IMR-90 (cell line): ENCODE measurements at regions not wholly inside any gene's neighbourhood (a gene's known extent, or its start where the extent isn't known, plus 50 kb on each side); places are given as distances from the start of the nearest gene placed in this dataset.
A peak's percentile ranks its signal among the peaks of the same experiment; 100 is the strongest.

Experiments
- ATAC-seq: fragments of 200-7000 bp; cut with Tn5 transposase; 2 replicates; pipeline ENCODE4 v1.9.1; 2020; ENCODE audit warnings: low read depth, mild to moderate bottlenecking, moderate library complexity
- BruUV-seq: library from RNA; stranded (reverse); fragments of 400-500 nt; replicated peaks from 2 replicates; lab custom pipeline; 2021; lab: Mats Ljungman, UMichigan
- CTCF ChIA-PET: fragments of 300-600 bp; formaldehyde crosslinking; extraction: SDS; loops from one replicate; lab custom pipeline; 2021; ENCODE audit warnings: antibody characterized with exemption; lab: Yijun Ruan, JAX
- POLR2A ChIA-PET: fragments of 300-600 bp; sonication (Branson Sonifier 250); formaldehyde crosslinking; loops from one replicate; lab custom pipeline; 2022; ENCODE audit warnings: antibody characterized with exemption; ENCODE audit not compliant: unreplicated experiment; lab: Charles Lee
- DNase-seq: peaks from one replicate; pipeline ENCODE4 v3.0.0; 2013
- H2AFZ ChIP-seq: replicated peaks from 2 replicates; pipeline ENCODE3; 2013; ENCODE audit warnings: low read length, mild to moderate bottlenecking; ENCODE audit not compliant: poor library complexity
- H2AK5ac ChIP-seq: 2 replicates; pipeline ENCODE4 v1.6.1; 2013; ENCODE audit warnings: low read depth, low read length, inconsistent platforms
- H2AK9ac ChIP-seq: replicated peaks from 2 replicates; pipeline ENCODE3; 2013; ENCODE audit warnings: mild to moderate bottlenecking, low read depth, low read length, moderate library complexity; ENCODE audit not compliant: poor library complexity
- H2BK120ac ChIP-seq: 2 replicates; pipeline ENCODE4 v1.6.1; 2013; ENCODE audit warnings: low read depth, low read length, inconsistent platforms
- H2BK15ac ChIP-seq: 3 replicates; pipeline ENCODE4 v1.6.1; 2013; ENCODE audit warnings: low read depth, low read length, inconsistent platforms
- H2BK20ac ChIP-seq: 2 replicates; pipeline ENCODE4 v1.6.1; 2013; ENCODE audit warnings: low read depth, mild to moderate bottlenecking, inconsistent platforms, low read length, moderate library complexity
- H2BK5ac ChIP-seq: 2 replicates; pipeline ENCODE4 v1.6.1; 2013; ENCODE audit warnings: mild to moderate bottlenecking, low read depth, low read length, inconsistent platforms; ENCODE audit not compliant: poor library complexity, severe bottlenecking
- H3K14ac ChIP-seq: replicated peaks from 2 replicates; pipeline ENCODE4 v1.6.1; 2013; ENCODE audit warnings: low read depth, low read length, inconsistent platforms
- H3K18ac ChIP-seq: 2 replicates; pipeline ENCODE4 v1.6.1; 2013; ENCODE audit warnings: low read depth, low read length, control low read depth
- H3K23ac ChIP-seq: 2 replicates; pipeline ENCODE4 v1.6.1; 2013; ENCODE audit warnings: low read depth, low read length, inconsistent platforms
- H3K27ac ChIP-seq: 2 replicates; pipeline ENCODE4 v1.5.1; 2013; ENCODE audit warnings: mild to moderate bottlenecking, control low read depth, low read length; ENCODE audit not compliant: insufficient read depth
- H3K27me3 ChIP-seq: 2 replicates; pipeline ENCODE4 v1.6.1; 2013; ENCODE audit warnings: low read length; ENCODE audit not compliant: control insufficient read depth, insufficient read depth
- H3K36me3 ChIP-seq: 2 replicates; pipeline ENCODE4 v1.6.1; 2013; ENCODE audit warnings: low read length, mixed read lengths; ENCODE audit not compliant: control insufficient read depth, insufficient read depth
- H3K4ac ChIP-seq: 2 replicates; pipeline ENCODE4 v1.6.1; 2013; ENCODE audit warnings: low read depth, low read length, inconsistent platforms
- H3K4me1 ChIP-seq: 2 replicates; pipeline ENCODE4 v1.6.1; 2013; ENCODE audit warnings: low read length, mixed read lengths; ENCODE audit not compliant: control insufficient read depth, insufficient read depth
- H3K4me2 ChIP-seq: 2 replicates; pipeline ENCODE4 v1.6.1; 2013; ENCODE audit warnings: low read depth, mild to moderate bottlenecking, control low read depth, low read length, moderate library complexity
- H3K4me3 ChIP-seq: 2 replicates; pipeline ENCODE4 v1.5.1; 2013; ENCODE audit warnings: low read depth, mild to moderate bottlenecking, control low read depth, low read length, moderate library complexity; ENCODE audit not compliant: insufficient read depth
- H3K56ac ChIP-seq: 2 replicates; pipeline ENCODE4 v1.6.1; 2013; ENCODE audit warnings: low read length, inconsistent platforms; ENCODE audit not compliant: insufficient read depth; ENCODE audit errors: extremely low read depth
- H3K79me1 ChIP-seq, 2 experiments: 2 replicates each; pipeline ENCODE4 v1.6.1; 2013; ENCODE audit warnings: low read length in 2 of 2, inconsistent platforms in 1 of 2, low read depth in 1 of 2
- H3K9ac ChIP-seq: 2 replicates; pipeline ENCODE4 v1.6.1; 2013; ENCODE audit warnings: low read depth, low read length, control low read depth
- H3K9me1 ChIP-seq: 2 replicates; pipeline ENCODE4 v1.6.1; 2013; ENCODE audit warnings: low read length, inconsistent platforms; ENCODE audit not compliant: insufficient read depth
- H3K9me3 ChIP-seq: 2 replicates; pipeline ENCODE4 v1.6.1; 2013; ENCODE audit warnings: low read length; ENCODE audit not compliant: control insufficient read depth, insufficient read depth
- H4K20me1 ChIP-seq: 2 replicates; pipeline ENCODE4 v1.6.1; 2013; ENCODE audit warnings: low read length, inconsistent platforms; ENCODE audit not compliant: insufficient read depth
- H4K5ac ChIP-seq: 2 replicates; pipeline ENCODE4 v1.6.1; 2013; ENCODE audit warnings: mild to moderate bottlenecking, low read depth, low read length, control low read depth
- H4K8ac ChIP-seq, 2 experiments: 2 replicates each; pipeline ENCODE4 v1.6.1; 2013; ENCODE audit warnings: low read depth in 2 of 2, low read length in 2 of 2, control low read depth in 1 of 2, inconsistent platforms in 1 of 2
- H4K91ac ChIP-seq: 2 replicates; pipeline ENCODE4 v1.6.1; 2013; ENCODE audit warnings: low read depth, low read length, inconsistent platforms; ENCODE audit not compliant: insufficient read depth
- CEBPB ChIP-seq: IDR thresholded peaks from 2 replicates; pipeline ENCODE4 v1.6.1; 2012; ENCODE audit warnings: low read depth, low read length, improper control_type of control experiment
- CHD1 ChIP-seq: IDR thresholded peaks from 2 replicates; pipeline ENCODE4 v1.6.1; 2012; ENCODE audit warnings: low read depth, low read length, improper control_type of control experiment
- FOS ChIP-seq: fragments of 150-350 bp; IDR thresholded peaks from 2 replicates; pipeline ENCODE4 v1.6.1; 2016; ENCODE audit warnings: low read depth, low read length
- MAZ ChIP-seq: IDR thresholded peaks from 2 replicates; pipeline ENCODE4 v1.6.1; 2012; ENCODE audit warnings: low read depth, mild to moderate bottlenecking, low read length, improper control_type of control experiment, moderate library complexity, borderline replicate concordance
- MXI1 ChIP-seq: IDR thresholded peaks from 2 replicates; pipeline ENCODE4 v1.6.1; 2012; ENCODE audit warnings: low read depth, mild to moderate bottlenecking, low read length, moderate library complexity, borderline replicate concordance
- NFE2L2 ChIP-seq: fragments of 150-350 bp; IDR thresholded peaks from 2 replicates; pipeline ENCODE4 v1.6.1; 2016; ENCODE audit warnings: low read depth, mild to moderate bottlenecking, low read length
- RFX5 ChIP-seq: IDR thresholded peaks from 2 replicates; pipeline ENCODE4 v1.8.0; 2012; ENCODE audit warnings: low read depth, mild to moderate bottlenecking, low read length, moderate library complexity
- WGBS, 2 experiments: methylation state at CpG; one replicate each; pipeline versions ENCODE4 v1.1.5 to v1.1.7; 2013; ENCODE audit warnings: missing lambda C conversion rate in 2 of 2; ENCODE audit not compliant: insufficient read length in 1 of 2; ENCODE audit errors: extremely low coverage in 2 of 2; 5-methylcytosine and 5-hydroxymethylcytosine counted together
- dilution Hi-C: fragments of 300-500 bp; cut with HindIII; formaldehyde crosslinking; loops from one replicate; pipeline ENCODE4 v1.14.3; 2018; ENCODE audit warnings: low sequenced_read_pairs; ENCODE audit not compliant: unreplicated experiment
- in situ Hi-C: fragments of 300-500 bp; cut with MboI; formaldehyde crosslinking; loops from 3 replicates; pipeline ENCODE4 v1.14.3; 2019; ENCODE audit warnings: low sequenced_read_pairs, inconsistent platforms, mixed read lengths
- intact Hi-C: fragments of 100-400 bp; cut with micrococcal nuclease; formaldehyde crosslinking; loops from 2 replicates; pipeline ENCODE4 v1.10.0; 2022
- TF ChIP-seq, protein P1 (sequence below): fragments of 150-350 bp; IDR thresholded peaks from 2 replicates; pipeline ENCODE4 v1.6.1; 2016; ENCODE audit warnings: low read depth, mild to moderate bottlenecking, low read length, moderate library complexity, borderline replicate concordance
- TF ChIP-seq, protein P2 (sequence below): fragments of 150-350 bp; IDR thresholded peaks from 2 replicates; pipeline ENCODE4 v1.6.1; 2017; ENCODE audit warnings: mild to moderate bottlenecking, antibody characterized with exemption, low read length, low read depth

DNA sequence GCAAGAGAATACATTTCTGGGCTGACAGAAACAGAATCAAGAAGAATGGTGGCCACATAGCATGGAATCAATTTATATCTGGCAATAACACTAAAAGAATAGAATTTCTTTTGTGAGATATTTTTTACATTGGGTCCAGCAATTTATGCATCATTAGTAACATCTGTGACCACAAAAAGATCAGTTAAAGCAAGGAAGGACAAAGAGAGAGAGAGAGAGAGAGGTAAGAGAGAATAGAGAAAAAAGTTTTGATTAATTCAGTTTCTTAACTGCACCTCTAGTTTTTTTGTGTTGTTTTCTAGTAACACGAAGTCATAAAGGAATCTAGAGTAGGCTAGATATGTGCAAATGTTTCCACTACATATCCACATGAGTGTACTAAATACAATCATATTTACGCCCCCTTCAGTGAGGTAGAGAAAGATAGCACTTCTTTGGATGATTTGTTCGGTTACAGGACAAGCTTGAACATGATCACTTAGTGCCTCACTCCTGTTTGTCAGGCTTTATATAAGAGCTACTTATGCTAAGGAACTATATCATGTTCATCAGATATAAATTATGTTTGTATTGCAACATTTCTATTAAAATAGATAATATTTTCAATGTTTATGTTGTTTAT is 247.4 kb upstream of the COL3A1 start:
- Histone ChIP-seq H4K5ac (no peak overlapping the region; the same call in 1 of the 2 replicates), H3K4me1 (no peaks in the 10 kb centered on the region), H3K27me3 (no peaks in the 10 kb centered on the region), H3K4me3 (no peak overlapping the region), H2AK9ac (no peak overlapping the region), H3K23ac (no peak overlapping the region), H3K18ac (peak overlapping the region; percentile 24; the same call in 1 of the 2 replicates), H4K8ac (no peak overlapping the region), H2BK120ac (0 out of 2 replicates have a peak overlapping the region, but pooled peaks have one; percentile 8), H3K9ac (no peak overlapping the region), H3K79me1 (no peaks in the 10 kb centered on the region), H3K9me1 (no peaks in the 10 kb centered on the region), H2BK20ac (peak overlapping the region; percentile 72; the same call in 1 of the 2 replicates), H2BK5ac (peak overlapping the region; percentile 48), H3K56ac (no peak overlapping the region), H2AFZ (no peak overlapping the region), H2AK5ac (peak overlapping the region; percentile 23; the same call in 1 of the 2 replicates), H3K36me3 (no peaks in the 10 kb centered on the region), H3K9me3 (no peaks in the 10 kb centered on the region), H3K4me2 (no peak overlapping the region), H4K91ac (peak overlapping the region; percentile 11; the same call in 1 of the 2 replicates), H2BK15ac (no peak overlapping the region), H3K27ac (no peak overlapping the region), H3K14ac (no peak overlapping the region), H3K4ac (no peak overlapping the region), H4K20me1 (no peaks in the 10 kb centered on the region)
- ATAC-seq (no peak), DNase-seq (no peak)
- dilution Hi-C loops = no loop called here
- ChIA-PET CTCF (interaction anchor here (0.5 kb wide), 1 partner anchor 9 kb away, joined by 7 read pairs; no protein-coding TSS in a partner anchor), POLR2A (no interaction called here)
- in situ Hi-C loops = no loop called here
- intact Hi-C loops = no loop called here
- WGBS, 2 experiments = no CpG with 5 or more reads among the region's 3 CpGs
- TF ChIP-seq MAZ = no peak
- TF ChIP-seq NFE2L2 = no peak
- no peak for TF ChIP-seq CHD1
- TF ChIP-seq FOS = no peak
- TF ChIP-seq, protein P1, sequence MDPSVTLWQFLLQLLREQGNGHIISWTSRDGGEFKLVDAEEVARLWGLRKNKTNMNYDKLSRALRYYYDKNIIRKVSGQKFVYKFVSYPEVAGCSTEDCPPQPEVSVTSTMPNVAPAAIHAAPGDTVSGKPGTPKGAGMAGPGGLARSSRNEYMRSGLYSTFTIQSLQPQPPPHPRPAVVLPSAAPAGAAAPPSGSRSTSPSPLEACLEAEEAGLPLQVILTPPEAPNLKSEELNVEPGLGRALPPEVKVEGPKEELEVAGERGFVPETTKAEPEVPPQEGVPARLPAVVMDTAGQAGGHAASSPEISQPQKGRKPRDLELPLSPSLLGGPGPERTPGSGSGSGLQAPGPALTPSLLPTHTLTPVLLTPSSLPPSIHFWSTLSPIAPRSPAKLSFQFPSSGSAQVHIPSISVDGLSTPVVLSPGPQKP = no peak
- no peak for TF ChIP-seq MXI1
- no peak for TF ChIP-seq CEBPB
- TF ChIP-seq, protein P2, sequence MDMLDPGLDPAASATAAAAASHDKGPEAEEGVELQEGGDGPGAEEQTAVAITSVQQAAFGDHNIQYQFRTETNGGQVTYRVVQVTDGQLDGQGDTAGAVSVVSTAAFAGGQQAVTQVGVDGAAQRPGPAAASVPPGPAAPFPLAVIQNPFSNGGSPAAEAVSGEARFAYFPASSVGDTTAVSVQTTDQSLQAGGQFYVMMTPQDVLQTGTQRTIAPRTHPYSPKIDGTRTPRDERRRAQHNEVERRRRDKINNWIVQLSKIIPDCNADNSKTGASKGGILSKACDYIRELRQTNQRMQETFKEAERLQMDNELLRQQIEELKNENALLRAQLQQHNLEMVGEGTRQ = no peak
- no peak for TF ChIP-seq RFX5
- BruUV-seq = no TSS peak
